Calu3 (cell line): ENCODE measurements at regions not wholly inside any gene's neighbourhood (a gene's known extent, or its start where the extent isn't known, plus 50 kb on each side); places are given as distances from the start of the nearest gene placed in this dataset.

Source experiments
- BruUV-seq: library from RNA; stranded (reverse); fragments of 400-500 nt; replicated peaks from 2 replicates; lab custom pipeline; 2021; lab: Mats Ljungman, UMichigan
- CTCF ChIA-PET: fragments of 300-600 bp; sonication (Branson Sonifier 250); formaldehyde crosslinking; loops from one replicate; lab custom pipeline; 2022; ENCODE audit warnings: antibody characterized with exemption; lab: Charles Lee
- DNase-seq: peaks from one replicate; pipeline ENCODE4 v3.0.0; 2022
- H3K27ac Mint-ChIP-seq: one replicate; pipeline ENCODE4 v1.8.0; 2022; ENCODE audit warnings: mixed read lengths; ENCODE audit not compliant: unreplicated experiment
- H3K27me3 Mint-ChIP-seq: one replicate; pipeline ENCODE4 v1.8.0; 2022; ENCODE audit warnings: mixed read lengths; ENCODE audit not compliant: unreplicated experiment
- H3K36me3 Mint-ChIP-seq: one replicate; pipeline ENCODE4 v1.8.0; 2022; ENCODE audit warnings: mild to moderate bottlenecking, moderate library complexity, mixed read lengths; ENCODE audit not compliant: insufficient read depth, unreplicated experiment
- H3K4me1 Mint-ChIP-seq: one replicate; pipeline ENCODE4 v1.8.0; 2022; ENCODE audit warnings: mild to moderate bottlenecking, low read depth, mixed read lengths; ENCODE audit not compliant: unreplicated experiment
- H3K4me3 Mint-ChIP-seq: one replicate; pipeline ENCODE4 v1.8.0; 2022; ENCODE audit warnings: mild to moderate bottlenecking, low read depth, moderate library complexity, mixed read lengths; ENCODE audit not compliant: unreplicated experiment
- H3K9me3 Mint-ChIP-seq: one replicate; pipeline ENCODE4 v1.8.0; 2022; ENCODE audit warnings: low read depth, mixed read lengths; ENCODE audit not compliant: unreplicated experiment
- CTCF ChIP-seq: fragments of 200-600 bp; IDR thresholded peaks from one replicate; pipeline ENCODE4 v1.8.0; 2022; ENCODE audit warnings: antibody characterized with exemption; ENCODE audit not compliant: unreplicated experiment
- intact Hi-C: fragments of 100-400 bp; cut with micrococcal nuclease; formaldehyde crosslinking; loops from one replicate; pipeline ENCODE4 v1.10.0; 2022; ENCODE audit not compliant: unreplicated experiment

GRCh38 chr11:113553235-113553634 is 78.0 kb upstream of the DRD2 start:
- intact Hi-C loops: no loop called here

GRCh38 chr11:113552271-113552670 is 77.1 kb upstream of the DRD2 start:
- no peak for TF ChIP-seq CTCF
- Mint-ChIP-seq H3K36me3 (no peaks in the 10 kb centered on the region), H3K4me1 (no peaks in the 10 kb centered on the region), H3K9me3 (no peaks in the 10 kb centered on the region), H3K27me3 (no peaks in the 10 kb centered on the region), H3K27ac (no peak overlapping the region), H3K4me3 (no peak overlapping the region)
- CTCF ChIA-PET: interaction anchor here (0.8 kb wide), 1 partner anchor 63 kb away, joined by 3 read pairs; no protein-coding TSS in a partner anchor
- no TSS peak for BruUV-seq
- no peak for DNase-seq
- intact Hi-C loops: no loop called here

More at GRCh38 chr11:113553235-113553634, 78.0 kb upstream of the DRD2 start:
- BruUV-seq: no TSS peak
- Mint-ChIP-seq H3K4me1 (no peaks in the 10 kb centered on the region), H3K27me3 (no peaks in the 10 kb centered on the region), H3K27ac (no peak overlapping the region), H3K4me3 (no peak overlapping the region), H3K9me3 (no peaks in the 10 kb centered on the region), H3K36me3 (no peaks in the 10 kb centered on the region)
- DNase-seq: no peak
- CTCF ChIA-PET: interaction anchor here (1.6 kb wide), 1 partner anchor 112 kb away, joined by 4 read pairs; no protein-coding TSS in a partner anchor
- no peak for TF ChIP-seq CTCF

- CTCF ChIA-PET: interaction anchor here (0.8 kb wide), 1 partner anchor 63 kb away, joined by 3 read pairs; no protein-coding TSS in a partner anchor
- TF ChIP-seq CTCF: no peak
- H3K4me3 Mint-ChIP-seq: no peak overlapping the region
- no TSS peak for BruUV-seq
- no peak overlapping the region for H3K27ac Mint-ChIP-seq
- no peaks in the 10 kb centered on the region for H3K9me3 Mint-ChIP-seq
- no peaks in the 10 kb centered on the region for H3K36me3 Mint-ChIP-seq
- intact Hi-C loops: no loop called here
- no peaks in the 10 kb centered on the region for H3K4me1 Mint-ChIP-seq
- H3K27me3 Mint-ChIP-seq: no peaks in the 10 kb centered on the region
- no peak for DNase-seq
Measured at GRCh38 chr11:113551645-113552044, 76.4 kb upstream of the DRD2 start.

DNA sequence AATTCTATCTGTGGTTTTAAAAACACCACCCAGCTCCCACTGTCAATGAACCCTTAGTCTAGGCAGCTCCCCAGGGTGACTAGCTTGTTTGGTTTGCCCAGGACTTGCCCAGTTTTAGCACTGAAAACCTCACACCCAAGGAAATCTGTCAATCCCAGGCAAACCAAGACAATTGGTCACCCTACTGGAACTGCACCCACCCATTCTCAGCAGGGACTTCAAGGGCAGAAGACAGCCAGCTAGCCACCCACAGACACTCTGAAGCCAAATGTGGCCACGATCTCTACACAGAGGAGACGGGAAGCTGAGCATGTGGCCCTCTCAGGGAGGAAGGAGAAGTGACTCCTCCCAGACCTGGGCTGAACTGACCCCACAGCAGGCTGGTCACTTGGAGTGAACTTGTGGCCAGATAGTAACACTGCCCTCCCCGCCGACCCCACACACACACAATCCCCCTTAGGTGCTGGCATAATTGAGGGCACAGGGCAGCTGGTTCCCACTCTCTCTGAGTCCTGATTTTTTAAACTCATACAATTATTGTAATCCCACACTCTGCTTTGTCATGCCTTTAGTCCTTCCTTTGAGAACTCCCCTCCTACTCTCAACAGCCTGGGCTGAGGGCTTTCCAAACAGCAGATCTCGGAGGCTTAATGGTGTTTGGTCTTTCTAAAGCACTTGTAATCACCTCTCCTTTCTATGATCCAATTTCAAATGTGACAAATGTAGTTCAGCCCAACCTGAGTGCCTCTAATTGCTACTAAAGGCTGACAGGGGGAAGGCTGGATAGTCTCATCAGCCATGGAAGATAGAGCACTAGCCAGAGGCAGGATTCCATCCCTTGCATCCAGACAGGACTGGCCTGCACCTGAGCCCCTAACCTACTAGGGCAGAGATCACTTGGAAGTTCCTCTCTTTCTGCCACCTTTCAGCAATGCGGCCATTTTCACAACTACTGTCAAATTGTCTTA is 74.7 kb upstream of the DRD2 start:
- Mint-ChIP-seq H3K9me3 (no peaks in the 10 kb centered on the region), H3K27me3 (no peaks in the 10 kb centered on the region), H3K4me3 (no peak overlapping the region), H3K36me3 (no peaks in the 10 kb centered on the region), H3K27ac (no peak overlapping the region), H3K4me1 (no peaks in the 10 kb centered on the region)
- no TSS peak for BruUV-seq
- CTCF ChIA-PET: no interaction called here
- no peak for DNase-seq
- no peak for TF ChIP-seq CTCF
- intact Hi-C loops: no loop called here
